Testis (tissue), 2 donors: ENCODE measurements at regions not wholly inside any gene's neighbourhood (a gene's known extent, or its start where the extent isn't known, plus 50 kb on each side); places are given as distances from the start of the nearest gene placed in this dataset.

Experiments
- DNase-seq: peaks from one replicate; pipeline ENCODE4 v3.0.0-alpha.2; 2019
- H3K27ac ChIP-seq, 2 donors: fragments of 200-600 bp; sonication (generic); one replicate each; pipeline ENCODE4 v1.5.1; 2019
- H3K27me3 ChIP-seq: fragments of 200-600 bp; sonication (generic); one replicate; pipeline ENCODE4 v1.5.1; 2019
- H3K36me3 ChIP-seq: fragments of 200-600 bp; sonication (generic); one replicate; pipeline ENCODE4 v1.5.1; 2017; ENCODE audit warnings: low read depth; ENCODE audit errors: missing control alignments
- H3K4me1 ChIP-seq: fragments of 200-600 bp; sonication (generic); one replicate; pipeline ENCODE4 v1.5.1; 2019
- H3K4me3 ChIP-seq, 2 donors: fragments of 200-600 bp; sonication (generic); one replicate each; pipeline ENCODE4 v1.5.1; 2017 to 2019
- H3K9me3 ChIP-seq: fragments of 200-600 bp; sonication (generic); one replicate; pipeline ENCODE4 v1.5.1; 2017
- CTCF ChIP-seq, 3 experiments: fragments of 450-650 bp in 2 of 3; fragments of 200-600 bp in 1 of 3; sonication (generic) in 1 of 3; IDR thresholded peaks; one replicate each; pipeline ENCODE4 v1.5.1; 2016 to 2019; ENCODE audit warnings: antibody characterized with exemption in 3 of 3, mild to moderate bottlenecking in 2 of 3, moderate library complexity in 1 of 3
- POLR2A ChIP-seq: fragments of 450-650 bp; IDR thresholded peaks from one replicate; pipeline ENCODE4 v1.6.1; 2017; ENCODE audit warnings: antibody characterized with exemption, mild to moderate bottlenecking, moderate library complexity
- WGBS, 2 donors: methylation state at CpG; one replicate each; pipeline ENCODE4 v1.1.5; 2018; 5-methylcytosine and 5-hydroxymethylcytosine counted together
- intact Hi-C: fragments of 100-400 bp; cut with DNase I; formaldehyde crosslinking; loops from one replicate; pipeline ENCODE4 v1.15.1; 2023; ENCODE audit warnings: low total_unique reads

- Histone ChIP-seq H3K27me3 (no peaks in the 10 kb centered on the region), H3K4me3 (no peak overlapping the region), H3K36me3 (no peaks in the 10 kb centered on the region), H3K4me1 (no peaks in the 10 kb centered on the region), H3K9me3 (no peaks in the 10 kb centered on the region), H3K27ac (no peak overlapping the region)
- DNase-seq: no peak
- intact Hi-C loops: no loop called here
- 80 to 91% methylated on average over 2 of the region's 2 CpGs for WGBS, 2 donors
- no peak for TF ChIP-seq POLR2A
- no peak for TF ChIP-seq CTCF (IDR thresholded peaks at IDR 0.05)
Measured at GRCh38 chr4:138494116-138494515, 252.0 kb upstream of the SLC7A11 start.

DNA sequence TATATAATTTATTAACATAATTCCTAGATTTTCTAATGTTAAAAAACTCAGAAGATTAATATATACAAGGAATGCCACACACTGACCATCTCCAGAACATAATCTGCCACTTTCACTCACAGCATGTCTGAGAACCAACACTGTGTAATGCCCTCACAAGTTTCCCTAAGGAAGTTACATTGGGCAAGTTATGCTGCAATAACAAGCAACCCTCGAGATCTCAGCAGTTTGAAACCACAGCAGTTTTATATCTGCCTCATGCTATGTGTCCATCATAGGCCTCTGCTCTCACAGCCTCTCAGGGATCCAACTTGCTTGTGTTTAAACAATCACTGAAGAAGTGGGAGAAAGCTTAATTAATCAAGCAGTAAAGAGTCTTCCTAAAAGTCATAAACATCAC lies 250.0 kb upstream of the SLC7A11 start:
- TF ChIP-seq CTCF (IDR thresholded peaks at IDR 0.05) (no peak), POLR2A (no peak)
- H3K4me1 ChIP-seq: no peaks in the 10 kb centered on the region
- no peaks in the 10 kb centered on the region for H3K36me3 ChIP-seq
- intact Hi-C loops: no loop called here
- no peak for DNase-seq
- no peaks in the 10 kb centered on the region for H3K9me3 ChIP-seq
- no peak overlapping the region for H3K27ac ChIP-seq
- H3K4me3 ChIP-seq: no peak overlapping the region
- no peaks in the 10 kb centered on the region for H3K27me3 ChIP-seq
- WGBS, 2 donors: 86 to 93% methylated on average over 1 of the region's 1 CpG

GRCh38 chr4:138488533-138488932 lies 246.4 kb upstream of the SLC7A11 start:
- no peaks in the 10 kb centered on the region for H3K27me3 ChIP-seq
- TF ChIP-seq POLR2A (no peak), CTCF (IDR thresholded peaks at IDR 0.05) (no peak)
- H3K9me3 ChIP-seq: no peaks in the 10 kb centered on the region
- no peak overlapping the region for H3K27ac ChIP-seq
- WGBS, 2 donors: 77 to 81% methylated on average over 4 of the region's 4 CpGs
- intact Hi-C loops: no loop called here
- H3K4me1 ChIP-seq: no peaks in the 10 kb centered on the region
- DNase-seq: no peak
- H3K4me3 ChIP-seq: no peak overlapping the region
- no peaks in the 10 kb centered on the region for H3K36me3 ChIP-seq

GRCh38 chr4:138487670-138488069 lies 245.5 kb upstream of the SLC7A11 start:
- no peak for DNase-seq
- 67 to 75% methylated on average over 4 of the region's 4 CpGs for WGBS, 2 donors
- Histone ChIP-seq H3K4me3 (no peak overlapping the region), H3K36me3 (no peaks in the 10 kb centered on the region), H3K27me3 (no peaks in the 10 kb centered on the region), H3K9me3 (no peaks in the 10 kb centered on the region), H3K27ac (no peak overlapping the region), H3K4me1 (no peaks in the 10 kb centered on the region)
- TF ChIP-seq CTCF (IDR thresholded peaks at IDR 0.05) (no peak), POLR2A (no peak)
- intact Hi-C loops: no loop called here

DNA sequence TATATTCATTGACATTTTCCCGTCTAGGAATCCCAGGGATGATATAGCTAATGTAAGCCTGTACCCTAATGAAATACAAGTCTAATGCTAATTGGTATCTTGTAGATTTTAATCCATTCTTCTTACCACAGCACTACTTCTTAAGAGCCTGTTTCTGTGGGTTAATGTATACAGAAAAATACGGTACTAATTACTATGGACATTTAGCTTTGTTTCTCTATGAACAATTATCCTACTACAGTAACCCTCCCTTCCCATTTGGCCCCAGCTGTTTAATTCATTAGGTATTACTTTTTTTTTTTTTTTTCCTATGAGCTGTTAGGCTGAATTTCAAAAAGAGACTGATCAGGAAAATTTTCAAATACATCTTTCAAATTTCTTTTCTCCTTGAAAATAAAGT lies 245.1 kb upstream of the SLC7A11 start:
- WGBS, 2 donors: 56 to 74% methylated on average over 2 of the region's 2 CpGs
- intact Hi-C loops: no loop called here
- Histone ChIP-seq H3K27me3 (no peaks in the 10 kb centered on the region), H3K36me3 (no peaks in the 10 kb centered on the region), H3K4me3 (no peak overlapping the region), H3K9me3 (no peaks in the 10 kb centered on the region), H3K4me1 (no peaks in the 10 kb centered on the region), H3K27ac (no peak overlapping the region)
- TF ChIP-seq POLR2A (no peak), CTCF (IDR thresholded peaks at IDR 0.05) (no peak)
- no peak for DNase-seq
